ENCODE measurements at regions not wholly inside any gene's neighbourhood (a gene's known extent, or its start where the extent isn't known, plus 50 kb on each side); places are given as distances from the start of the nearest gene placed in this dataset.

DNA sequence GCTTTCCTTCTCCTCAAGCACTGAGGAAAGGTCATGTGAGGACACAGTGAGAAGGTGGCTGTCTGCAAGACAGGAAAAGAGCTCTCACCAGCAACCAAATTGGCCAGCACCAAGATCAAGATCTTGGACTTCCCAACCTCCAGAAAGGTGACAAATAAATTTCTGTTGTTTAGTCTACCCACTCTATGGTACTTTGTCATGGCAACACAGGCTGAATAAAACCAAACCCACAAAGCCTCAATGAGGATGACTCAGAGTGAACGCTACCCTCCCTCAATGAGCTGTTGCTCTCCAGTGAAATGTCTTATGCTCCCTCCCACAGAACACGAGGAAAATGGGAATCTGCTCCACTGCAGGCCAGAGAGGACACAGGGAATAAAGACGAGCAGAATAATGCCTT is 244.1 kb downstream of the RAB28 start:
- H3K4me3 ChIP-seq = no peak overlapping the region
- no peaks in the 10 kb centered on the region for H3K36me3 ChIP-seq (replicated peaks in 1 of 2)
- 72 to 79% (median 77%) methylated on average over 2 to 3 of the region's 3 CpGs for WGBS, 4 donors
- no peaks in the 10 kb centered on the region for H3K9me3 ChIP-seq (replicated peaks in 1 of 3)
- intact Hi-C loops (cut with DNase I) = no loop called here
- no peaks in the 10 kb centered on the region for H3K27me3 ChIP-seq
- no peaks in the 10 kb centered on the region for H3K4me1 ChIP-seq (replicated peaks in 1 of 2)
- no peak overlapping the region for H3K27ac ChIP-seq
- no peak for DNase-seq
- TF ChIP-seq CTCF (IDR thresholded peaks at IDR 0.05) = no peak
- TF ChIP-seq POLR2A (IDR thresholded peaks at IDR 0.05) = no peak

DNA sequence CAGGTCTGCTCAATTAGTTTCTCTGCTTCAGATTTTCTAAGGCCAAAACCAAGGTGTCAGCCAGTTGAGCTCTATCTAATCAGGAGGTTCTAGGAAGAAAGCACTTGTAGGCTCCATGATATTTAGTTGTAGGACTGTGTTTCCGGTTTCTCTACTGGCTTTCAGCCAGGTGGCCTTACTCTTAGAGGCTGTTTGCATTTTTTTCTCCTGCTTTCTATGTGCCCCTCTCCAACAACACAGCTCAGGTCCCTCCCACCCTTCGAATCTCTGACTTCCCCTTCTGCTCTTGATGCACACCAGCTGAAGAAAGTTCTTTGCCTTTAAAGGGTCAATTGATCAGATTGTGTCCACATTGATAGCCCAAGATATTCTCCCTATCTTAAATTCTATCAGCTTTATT is 245.2 kb downstream of the RAB28 start:
- Histone ChIP-seq H3K4me1 (replicated peaks in 1 of 2) (no peaks in the 10 kb centered on the region), H3K4me3 (no peak overlapping the region), H3K36me3 (replicated peaks in 1 of 2) (no peaks in the 10 kb centered on the region), H3K9me3 (replicated peaks in 1 of 3) (no peaks in the 10 kb centered on the region), H3K27ac (no peak overlapping the region), H3K27me3 (no peaks in the 10 kb centered on the region)
- intact Hi-C loops (cut with DNase I) = no loop called here
- WGBS, 4 donors = 64 to 88% (median 77%) methylated on average over 2 of the region's 2 CpGs
- DNase-seq = no peak
- no peak for TF ChIP-seq CTCF (IDR thresholded peaks at IDR 0.05)
- no peak for TF ChIP-seq POLR2A (IDR thresholded peaks at IDR 0.05)

GRCh38 chr4:13236485-13236884 is 247.7 kb downstream of the RAB28 start:
- peaks cover 0 to 6% (median 0%) of the 10 kb centered on the region in 3 donors for H3K9me3 ChIP-seq (replicated peaks in 1 of 3)
- H3K27ac ChIP-seq = no peak overlapping the region
- intact Hi-C loops (cut with DNase I) = no loop called here
- WGBS, 4 donors = 82 to 89% (median 84%) methylated on average over 4 of the region's 4 CpGs
- DNase-seq = no peak
- TF ChIP-seq CTCF (IDR thresholded peaks at IDR 0.05) (no peak), POLR2A (IDR thresholded peaks at IDR 0.05) (no peak)
- H3K36me3 ChIP-seq (replicated peaks in 1 of 2) = no peaks in the 10 kb centered on the region
- no peak overlapping the region for H3K4me3 ChIP-seq
- no peaks in the 10 kb centered on the region for H3K27me3 ChIP-seq
- H3K4me1 ChIP-seq (replicated peaks in 1 of 2) = no peaks in the 10 kb centered on the region

GRCh38 chr4:13233755-13234154 is 250.4 kb downstream of the RAB28 start:
- 87 to 92% (median 90%) methylated on average over 1 of the region's 1 CpG for WGBS, 4 donors
- no peak for TF ChIP-seq POLR2A (IDR thresholded peaks at IDR 0.05)
- no peak for TF ChIP-seq CTCF (IDR thresholded peaks at IDR 0.05)
- H3K36me3 ChIP-seq (replicated peaks in 1 of 2) = no peaks in the 10 kb centered on the region
- no peaks in the 10 kb centered on the region for H3K27me3 ChIP-seq
- H3K9me3 ChIP-seq (replicated peaks in 1 of 3) = peaks cover 0 to 6% (median 0%) of the 10 kb centered on the region in 3 donors
- no peak overlapping the region for H3K4me3 ChIP-seq
- intact Hi-C loops (cut with DNase I) = no loop called here
- no peak for DNase-seq
- no peak overlapping the region for H3K27ac ChIP-seq
- H3K4me1 ChIP-seq (replicated peaks in 1 of 2) = no peaks in the 10 kb centered on the region
